HCT116 (cell line): ENCODE measurements at regions not wholly inside any gene's neighbourhood (a gene's known extent, or its start where the extent isn't known, plus 50 kb on each side); places are given as distances from the start of the nearest gene placed in this dataset.

Experiments used
- ATAC-seq: fragments of 200-7000 bp; cut with Tn5 transposase; 2 replicates; pipeline ENCODE4 v1.9.1; 2020; ENCODE audit warnings: mild to moderate bottlenecking, moderate library complexity
- BruUV-seq: library from RNA; stranded (reverse); fragments of 400-500 nt; replicated peaks from 2 replicates; lab custom pipeline; 2021; lab: Mats Ljungman, UMichigan
- CTCF ChIA-PET: fragments of 300-600 bp; sonication (Branson Sonifier 250); formaldehyde crosslinking; loops from one replicate; lab custom pipeline; 2021; ENCODE audit warnings: antibody characterized with exemption; lab: Charles Lee
- POLR2A ChIA-PET: fragments of 300-600, 350-600 bp; sonication (Branson Sonifier 250); formaldehyde crosslinking; loops from one replicate; lab custom pipeline; 2021; ENCODE audit warnings: antibody characterized with exemption; lab: Charles Lee
- RAD21 ChIA-PET, 2 experiments: fragments of 300-600 bp; sonication (Branson Sonifier 250); formaldehyde crosslinking; loops; one replicate each; lab custom pipeline; 2023; ENCODE audit warnings: low total read pairs in 2 of 2; ENCODE audit not compliant: uncharacterized antibody in 2 of 2, unreplicated experiment in 2 of 2, low non-redundant PET in 1 of 2; lab: Charles Lee
- DNase-seq: peaks from one replicate; pipeline ENCODE4 v3.0.0-alpha.2; 2010; ENCODE audit warnings: low read depth, low spot score
- H2AFZ ChIP-seq: fragments of 200-600 bp; shearing (Covaris generic), sonication (generic); 2 replicates; pipeline ENCODE4 v1.6.1; 2017; ENCODE audit warnings: low read depth, mixed run types, mixed read lengths, antibody characterized with exemption, low read length; ENCODE audit not compliant: poor library complexity, severe bottlenecking
- H3K27ac ChIP-seq: 2 replicates; pipeline ENCODE4 v1.5.1; 2012; ENCODE audit warnings: low read depth, low read length
- H3K27me3 ChIP-seq: fragments of 200-600 bp; sonication (generic); 2 replicates; pipeline ENCODE4 v1.6.1; 2016; ENCODE audit warnings: mixed run types, low read length, mixed read lengths; ENCODE audit not compliant: insufficient read depth
- H3K36me3 ChIP-seq, 2 experiments: fragments of 200-500 bp in 1 of 2; fragments of 200-600 bp in 1 of 2; sonication (Bioruptor generic) in 1 of 2; sonication (generic) in 1 of 2; 2 replicates each; pipeline versions ENCODE4 v1.5.1 to v1.6.1; 2014 to 2016; ENCODE audit warnings: low read length in 2 of 2, inconsistent platforms in 1 of 2, mixed read lengths in 1 of 2, mixed run types in 1 of 2; ENCODE audit not compliant: insufficient read depth in 2 of 2, control insufficient read depth in 1 of 2
- H3K4me1 ChIP-seq, 2 experiments: fragments of 200-600 bp in 1 of 2; sonication (generic) in 1 of 2; 2 replicates each; pipeline versions ENCODE4 v1.5.1 to v1.6.1; 2012 to 2017; ENCODE audit warnings: low read length in 2 of 2, inconsistent platforms in 1 of 2, mild to moderate bottlenecking in 1 of 2, mixed read lengths in 1 of 2, mixed run types in 1 of 2, moderate library complexity in 1 of 2; ENCODE audit not compliant: insufficient read depth in 2 of 2, control insufficient read depth in 1 of 2
- H3K4me2 ChIP-seq: fragments of 200-600 bp; sonication (generic); 2 replicates; pipeline ENCODE4 v1.6.1; 2017; ENCODE audit warnings: mixed run types, low read length, mixed read lengths
- H3K4me3 ChIP-seq, 2 experiments: fragments of 200-600 bp in 1 of 2; sonication (generic) in 1 of 2; replicated peaks in 1 of 2; 2 replicates each; pipeline ENCODE4 v1.5.1; 2011 to 2016; ENCODE audit warnings: low read length in 2 of 2, control low read depth in 1 of 2, low read depth in 1 of 2, mild to moderate bottlenecking in 1 of 2, mixed read lengths in 1 of 2, mixed run types in 1 of 2
- H3K79me2 ChIP-seq: fragments of 200-600 bp; sonication (generic); 2 replicates; pipeline ENCODE4 v1.6.1; 2017; ENCODE audit warnings: mild to moderate bottlenecking, mixed run types, low read length, moderate library complexity, mixed read lengths; ENCODE audit not compliant: insufficient read depth
- H3K9ac ChIP-seq: fragments of 200-600 bp; sonication (generic); 2 replicates; pipeline ENCODE4 v1.6.1; 2016; ENCODE audit warnings: low read length, mixed read lengths
- H3K9me2 ChIP-seq: fragments of 200-600 bp; sonication (generic), shearing (Covaris generic); 2 replicates; pipeline ENCODE4 v1.6.1; 2017; ENCODE audit warnings: mixed run types, mild to moderate bottlenecking, moderate library complexity; ENCODE audit not compliant: insufficient read depth
- H3K9me3 ChIP-seq, 2 experiments: fragments of 200-500 bp in 1 of 2; fragments of 200-600 bp in 1 of 2; sonication (Bioruptor generic) in 1 of 2; sonication (generic) in 1 of 2; 2 replicates each; pipeline ENCODE4 v1.6.1; 2014 to 2017; ENCODE audit warnings: low read length in 2 of 2, mixed read lengths in 2 of 2, inconsistent platforms in 1 of 2, low read depth in 1 of 2, mild to moderate bottlenecking in 1 of 2, mixed run types in 1 of 2, moderate library complexity in 1 of 2; ENCODE audit not compliant: control insufficient read depth in 1 of 2, insufficient read depth in 1 of 2
- H4K20me1 ChIP-seq: fragments of 200-600 bp; sonication (generic), shearing (Covaris generic); 2 replicates; pipeline ENCODE4 v1.6.1; 2017; ENCODE audit warnings: mixed run types, mild to moderate bottlenecking, moderate library complexity; ENCODE audit not compliant: insufficient read depth
- CBX3 ChIP-seq: IDR thresholded peaks from 2 replicates; pipeline ENCODE4 v1.6.1; 2012; ENCODE audit warnings: low read depth
- CEBPB ChIP-seq: IDR thresholded peaks from 2 replicates; pipeline ENCODE4 v1.6.1; 2012; ENCODE audit warnings: low read depth
- EGR1 ChIP-seq: IDR thresholded peaks from 2 replicates; pipeline ENCODE4 v1.6.1; 2012; ENCODE audit warnings: low read depth
- EZH2 ChIP-seq: fragments of 200-600 bp; sonication (generic); IDR thresholded peaks from 2 replicates; pipeline ENCODE4 v1.6.1; 2017; ENCODE audit warnings: antibody characterized with exemption, mixed run types
- FOSL1 ChIP-seq: IDR thresholded peaks from 2 replicates; pipeline ENCODE4 v1.6.1; 2012; ENCODE audit warnings: low read depth
- JUND ChIP-seq: IDR thresholded peaks from 2 replicates; pipeline ENCODE4 v1.6.1; 2012
- POLR2A ChIP-seq: IDR thresholded peaks from 2 replicates; pipeline ENCODE4 v1.7.0; 2011; ENCODE audit warnings: borderline replicate concordance; ENCODE audit not compliant: insufficient read depth, insufficient read length; ENCODE audit errors: extremely low read depth
- POLR2AphosphoS5 ChIP-seq: IDR thresholded peaks from 2 replicates; pipeline ENCODE4 v1.6.1; 2011; ENCODE audit warnings: mild to moderate bottlenecking, low read depth, low read length, moderate library complexity
- RAD21 ChIP-seq: IDR thresholded peaks from 2 replicates; pipeline ENCODE4 v1.6.1; 2012; ENCODE audit warnings: low read depth, mild to moderate bottlenecking
- SIN3A ChIP-seq: IDR thresholded peaks from 2 replicates; pipeline ENCODE4 v1.6.1; 2012; ENCODE audit warnings: low read depth
- YY1 ChIP-seq: IDR thresholded peaks from 2 replicates; pipeline ENCODE4 v1.6.1; 2011; ENCODE audit warnings: low read length, low read depth, moderate library complexity, mild to moderate bottlenecking; ENCODE audit not compliant: insufficient replicate concordance; ENCODE audit errors: extremely low read depth
- ZFX ChIP-seq: fragments of 450-650 bp; IDR thresholded peaks from 2 replicates; pipeline ENCODE4 v1.6.1; 2017
- ZNF274 ChIP-seq: fragments of 200-500 bp; sonication (Bioruptor generic); IDR thresholded peaks from 2 replicates; pipeline ENCODE4 v1.6.1; 2014; ENCODE audit warnings: mild to moderate bottlenecking, low read depth, low read length, inconsistent platforms
- intact Hi-C: fragments of 100-400 bp; cut with micrococcal nuclease; formaldehyde crosslinking; loops from 2 replicates; pipeline ENCODE4 v1.10.0; 2022
- TF ChIP-seq, protein P1 (sequence below): IDR thresholded peaks from 2 replicates; pipeline ENCODE4 v1.6.1; 2012
- TF ChIP-seq, protein P2 (sequence below), 3 experiments: fragments of 200-600 bp in 1 of 3; sonication (generic) in 1 of 3; IDR thresholded peaks in 2 of 3; conservative IDR thresholded peaks in 1 of 3; 2 replicates each; pipeline ENCODE4 v1.5.1; 2012 to 2017; ENCODE audit warnings: low read depth in 2 of 3, low read length in 2 of 3, antibody characterized with exemption in 1 of 3, borderline replicate concordance in 1 of 3, control low read depth in 1 of 3, mild to moderate bottlenecking in 1 of 3, mixed read lengths in 1 of 3, mixed run types in 1 of 3, moderate library complexity in 1 of 3; ENCODE audit not compliant: insufficient read depth in 1 of 3
- TF ChIP-seq, protein P3 (sequence below): IDR thresholded peaks from 2 replicates; pipeline ENCODE4 v1.6.1; 2012

DNA sequence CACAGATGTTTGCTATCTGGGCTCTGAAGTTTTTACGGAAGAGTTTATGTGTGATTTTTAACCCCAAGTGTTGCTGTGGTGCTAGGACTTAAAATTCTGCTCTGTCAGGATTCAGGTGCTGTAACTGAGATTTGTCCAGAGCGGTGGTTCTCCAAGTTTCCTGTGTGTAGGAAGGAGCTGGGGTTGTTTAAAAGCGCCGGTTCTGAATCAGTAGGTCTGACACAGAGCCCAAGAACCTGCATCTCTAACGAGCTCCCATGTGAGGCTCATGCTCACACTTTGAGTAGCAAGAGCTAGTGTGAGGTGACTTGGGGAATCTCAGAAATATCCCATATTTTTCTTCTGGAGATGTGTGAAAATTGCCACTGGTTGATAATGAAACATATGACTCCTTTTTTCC lies 325.5 kb downstream of the SATB1 start:
- Histone ChIP-seq H4K20me1 (no peaks in the 10 kb centered on the region), H3K9me2 (no peaks in the 10 kb centered on the region), H3K4me3 (peak overlapping the region in 1 of 2 experiments; percentile 18; a peak in 2 of 4 replicates), H3K27me3 (no peaks in the 10 kb centered on the region), H3K9ac (peak overlapping the region; percentile 58), H3K27ac (peak overlapping the region; percentile 79), H3K79me2 (no peaks in the 10 kb centered on the region), H3K4me2 (peak overlapping the region; percentile 69), H3K4me1 (peaks cover 32 to 53% of the 10 kb centered on the region in 2 experiments), H3K36me3 (peaks cover 0 to 17% of the 10 kb centered on the region in 2 experiments; a peak in 1 of 4 replicates), H2AFZ (peak overlapping the region; percentile 71), H3K9me3 (peaks cover 0 to 4% of the 10 kb centered on the region in 2 experiments; a peak in 1 of 4 replicates)
- ATAC-seq = peak; percentile 49
- CTCF ChIA-PET = no interaction called here
- RAD21 ChIA-PET = interaction anchor here in 1 of 2 experiments (1.2 kb wide), 1 partner anchor 195 kb away, joined by 3 read pairs; no protein-coding TSS in a partner anchor
- intact Hi-C loops = loop anchor here (2.0 kb wide), 1 partner anchor 195 kb away; no protein-coding TSS in a partner anchor
- DNase-seq = no peak
- TSS peak; percentile 94 for BruUV-seq
- POLR2A ChIA-PET = interaction anchor here (1.5 kb wide), 1 partner anchor 12 kb away, joined by 3 read pairs; no protein-coding TSS in a partner anchor
- TF ChIP-seq, protein P1, sequence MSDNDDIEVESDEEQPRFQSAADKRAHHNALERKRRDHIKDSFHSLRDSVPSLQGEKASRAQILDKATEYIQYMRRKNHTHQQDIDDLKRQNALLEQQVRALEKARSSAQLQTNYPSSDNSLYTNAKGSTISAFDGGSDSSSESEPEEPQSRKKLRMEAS = peak; percentile 11; the same call in 1 of the 2 replicates
- no peak for TF ChIP-seq JUND

DNA sequence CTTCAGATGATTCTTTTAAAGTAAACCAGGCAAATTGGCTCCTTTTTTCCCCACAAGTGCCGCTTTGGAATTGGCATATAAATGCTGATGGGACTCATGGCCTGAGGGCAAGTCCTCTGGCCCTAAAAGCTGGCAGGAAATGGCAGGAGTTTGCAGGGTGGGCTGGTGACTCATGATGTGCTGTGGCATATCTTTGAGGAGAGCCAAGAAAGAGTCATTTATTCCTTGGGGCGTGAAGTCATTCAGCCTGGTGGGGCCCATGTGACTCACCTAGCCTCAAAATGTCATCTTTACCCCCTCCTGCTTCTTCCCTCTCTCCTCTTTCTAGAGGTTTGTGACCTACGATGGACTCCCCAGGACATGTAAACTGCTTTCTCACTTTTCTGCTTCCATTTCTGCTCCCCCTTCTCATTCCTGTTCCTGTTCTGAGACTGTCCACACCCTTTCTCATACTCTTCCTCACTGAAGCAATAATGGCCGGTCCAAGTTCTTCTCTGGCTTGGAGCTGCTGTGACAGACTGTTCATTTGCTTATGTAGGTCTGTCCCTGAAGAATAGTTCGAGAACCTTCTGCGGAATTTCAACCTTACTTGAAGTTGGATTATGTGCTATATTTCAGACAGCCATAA lies 326.1 kb downstream of the SATB1 start:
- peak overlapping the region in 1 of 2 experiments; percentile 18; a peak in 2 of 4 replicates for H3K4me3 ChIP-seq
- RAD21 ChIA-PET = interaction anchor here in 1 of 2 experiments (1.2 kb wide), 1 partner anchor 196 kb away, joined by 3 read pairs; no protein-coding TSS in a partner anchor
- H3K36me3 ChIP-seq = peaks cover 0 to 17% of the 10 kb centered on the region in 2 experiments; a peak in 1 of 4 replicates
- BruUV-seq = no TSS peak
- peaks cover 0 to 4% of the 10 kb centered on the region in 2 experiments; a peak in 1 of 4 replicates for H3K9me3 ChIP-seq
- peak overlapping the region; percentile 58 for H3K9ac ChIP-seq
- H3K4me2 ChIP-seq = peak overlapping the region; percentile 69
- POLR2A ChIA-PET = interaction anchor here (1.5 kb wide), 1 partner anchor 13 kb away, joined by 3 read pairs; no protein-coding TSS in a partner anchor
- intact Hi-C loops = loop anchor here (2.0 kb wide), 1 partner anchor 196 kb away; no protein-coding TSS in a partner anchor
- no peaks in the 10 kb centered on the region for H3K79me2 ChIP-seq
- peaks cover 32 to 51% of the 10 kb centered on the region in 2 experiments for H3K4me1 ChIP-seq
- DNase-seq (peak; percentile 99), ATAC-seq (peak; percentile 89)
- H3K27ac ChIP-seq = peak overlapping the region; percentile 79
- no peaks in the 10 kb centered on the region for H3K9me2 ChIP-seq
- peak overlapping the region; percentile 71 for H2AFZ ChIP-seq
- CTCF ChIA-PET = no interaction called here
- H3K27me3 ChIP-seq = no peaks in the 10 kb centered on the region
- no peaks in the 10 kb centered on the region for H4K20me1 ChIP-seq
- TF ChIP-seq ZNF274 = no peak
- TF ChIP-seq CBX3 = peak; percentile 97
- no peak for TF ChIP-seq EZH2
- TF ChIP-seq, protein P2, sequence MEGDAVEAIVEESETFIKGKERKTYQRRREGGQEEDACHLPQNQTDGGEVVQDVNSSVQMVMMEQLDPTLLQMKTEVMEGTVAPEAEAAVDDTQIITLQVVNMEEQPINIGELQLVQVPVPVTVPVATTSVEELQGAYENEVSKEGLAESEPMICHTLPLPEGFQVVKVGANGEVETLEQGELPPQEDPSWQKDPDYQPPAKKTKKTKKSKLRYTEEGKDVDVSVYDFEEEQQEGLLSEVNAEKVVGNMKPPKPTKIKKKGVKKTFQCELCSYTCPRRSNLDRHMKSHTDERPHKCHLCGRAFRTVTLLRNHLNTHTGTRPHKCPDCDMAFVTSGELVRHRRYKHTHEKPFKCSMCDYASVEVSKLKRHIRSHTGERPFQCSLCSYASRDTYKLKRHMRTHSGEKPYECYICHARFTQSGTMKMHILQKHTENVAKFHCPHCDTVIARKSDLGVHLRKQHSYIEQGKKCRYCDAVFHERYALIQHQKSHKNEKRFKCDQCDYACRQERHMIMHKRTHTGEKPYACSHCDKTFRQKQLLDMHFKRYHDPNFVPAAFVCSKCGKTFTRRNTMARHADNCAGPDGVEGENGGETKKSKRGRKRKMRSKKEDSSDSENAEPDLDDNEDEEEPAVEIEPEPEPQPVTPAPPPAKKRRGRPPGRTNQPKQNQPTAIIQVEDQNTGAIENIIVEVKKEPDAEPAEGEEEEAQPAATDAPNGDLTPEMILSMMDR (IDR thresholded peaks at IDR 0.05 in 2 of 3, conservative IDR thresholded peaks at IDR 0.05 in 1 of 3; ENCODE audit: borderline replicate concordance in 1 of 3, insufficient read depth in 1 of 3, low read depth in 2 of 3, low read length in 2 of 3) = no peak
- peak; percentile 67; the same call in 1 of the 2 replicates for TF ChIP-seq EGR1
- no peak for TF ChIP-seq POLR2A
- no peak for TF ChIP-seq ZFX
- peak; percentile 78 for TF ChIP-seq POLR2AphosphoS5
- peak; percentile 90 for TF ChIP-seq SIN3A
- TF ChIP-seq, protein P3, sequence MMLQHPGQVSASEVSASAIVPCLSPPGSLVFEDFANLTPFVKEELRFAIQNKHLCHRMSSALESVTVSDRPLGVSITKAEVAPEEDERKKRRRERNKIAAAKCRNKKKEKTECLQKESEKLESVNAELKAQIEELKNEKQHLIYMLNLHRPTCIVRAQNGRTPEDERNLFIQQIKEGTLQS = peak; percentile 80; the same call in 1 of the 2 replicates
- peak; percentile 62 for TF ChIP-seq YY1
- TF ChIP-seq RAD21 = peak; percentile 53
- peak; percentile 81 for TF ChIP-seq CEBPB
- TF ChIP-seq FOSL1 = peak; percentile 100
